GM12874 (cell line): ENCODE measurements at regions not wholly inside any gene's neighbourhood (a gene's known extent, or its start where the extent isn't known, plus 50 kb on each side); places are given as distances from the start of the nearest gene placed in this dataset.

ENCODE experiments used
- TF ChIP-seq, protein P1 (sequence below): IDR thresholded peaks from 2 replicates; pipeline ENCODE4 v1.5.1; 2011; ENCODE audit warnings: low read depth, mild to moderate bottlenecking, control low read depth, low read length, moderate library complexity; ENCODE audit not compliant: insufficient read depth

DNA sequence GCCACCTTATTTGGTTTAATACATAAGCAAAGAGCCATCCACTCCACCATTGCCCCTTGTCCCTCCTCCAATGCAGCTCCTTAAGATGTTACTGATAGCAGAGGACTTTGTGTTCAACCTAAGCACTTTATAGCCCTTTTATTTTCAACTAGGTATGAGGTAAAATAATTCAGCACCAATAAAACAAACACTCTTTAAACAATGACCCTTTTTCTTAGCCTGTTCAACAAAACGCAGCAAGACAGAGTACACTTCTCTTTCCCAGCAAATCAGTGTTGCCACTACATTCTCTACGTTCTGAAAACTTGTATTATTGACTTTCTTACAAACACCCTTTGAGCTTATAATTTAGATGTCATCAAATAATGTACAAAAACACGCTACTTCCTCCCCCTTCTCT lies 104.0 kb upstream of the IGLL5 start:
- TF ChIP-seq, protein P1, sequence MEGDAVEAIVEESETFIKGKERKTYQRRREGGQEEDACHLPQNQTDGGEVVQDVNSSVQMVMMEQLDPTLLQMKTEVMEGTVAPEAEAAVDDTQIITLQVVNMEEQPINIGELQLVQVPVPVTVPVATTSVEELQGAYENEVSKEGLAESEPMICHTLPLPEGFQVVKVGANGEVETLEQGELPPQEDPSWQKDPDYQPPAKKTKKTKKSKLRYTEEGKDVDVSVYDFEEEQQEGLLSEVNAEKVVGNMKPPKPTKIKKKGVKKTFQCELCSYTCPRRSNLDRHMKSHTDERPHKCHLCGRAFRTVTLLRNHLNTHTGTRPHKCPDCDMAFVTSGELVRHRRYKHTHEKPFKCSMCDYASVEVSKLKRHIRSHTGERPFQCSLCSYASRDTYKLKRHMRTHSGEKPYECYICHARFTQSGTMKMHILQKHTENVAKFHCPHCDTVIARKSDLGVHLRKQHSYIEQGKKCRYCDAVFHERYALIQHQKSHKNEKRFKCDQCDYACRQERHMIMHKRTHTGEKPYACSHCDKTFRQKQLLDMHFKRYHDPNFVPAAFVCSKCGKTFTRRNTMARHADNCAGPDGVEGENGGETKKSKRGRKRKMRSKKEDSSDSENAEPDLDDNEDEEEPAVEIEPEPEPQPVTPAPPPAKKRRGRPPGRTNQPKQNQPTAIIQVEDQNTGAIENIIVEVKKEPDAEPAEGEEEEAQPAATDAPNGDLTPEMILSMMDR = no peak

DNA sequence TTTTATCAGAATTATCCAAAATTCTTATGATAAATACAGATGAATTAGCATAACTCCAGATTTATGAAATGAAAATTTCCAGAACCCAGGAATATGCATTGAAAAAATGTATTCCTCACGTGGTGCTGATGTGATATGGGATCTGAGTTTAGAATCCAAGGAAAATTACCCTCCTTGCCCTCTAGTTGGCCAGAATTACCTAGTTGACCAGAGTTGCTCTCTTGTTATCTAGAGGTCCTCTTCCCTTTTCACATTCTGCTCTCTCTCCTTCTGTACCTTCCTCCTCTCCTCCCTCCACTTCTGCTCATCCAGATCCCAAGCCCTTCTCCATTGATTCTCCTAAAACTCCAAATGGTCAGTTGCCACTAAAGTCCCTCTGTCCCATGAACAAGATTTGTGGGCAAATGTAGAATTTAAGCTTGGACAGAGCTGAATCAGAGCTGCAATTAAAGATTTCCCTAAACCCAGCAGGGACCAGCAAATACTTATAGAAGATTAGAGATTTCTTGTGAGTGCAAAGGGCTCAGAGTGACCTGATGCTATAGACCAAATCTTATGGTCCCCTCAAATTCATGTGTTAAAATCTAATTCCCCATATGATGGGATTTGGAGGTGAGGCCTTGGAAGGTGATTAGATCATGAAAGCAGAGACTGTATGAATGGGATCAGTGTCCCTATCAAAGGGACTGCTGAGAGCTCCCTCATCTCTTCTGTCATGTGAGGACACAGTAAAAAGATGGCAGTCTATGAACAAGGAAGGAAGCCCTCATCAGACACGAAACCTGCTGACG lies 103.2 kb upstream of the IGLL5 start:
- TF ChIP-seq, protein P1 = no peak

- TF ChIP-seq, protein P1 = no peak
Observed at GRCh38 chr22:22785316-22786065, 102.1 kb upstream of the IGLL5 start.

DNA sequence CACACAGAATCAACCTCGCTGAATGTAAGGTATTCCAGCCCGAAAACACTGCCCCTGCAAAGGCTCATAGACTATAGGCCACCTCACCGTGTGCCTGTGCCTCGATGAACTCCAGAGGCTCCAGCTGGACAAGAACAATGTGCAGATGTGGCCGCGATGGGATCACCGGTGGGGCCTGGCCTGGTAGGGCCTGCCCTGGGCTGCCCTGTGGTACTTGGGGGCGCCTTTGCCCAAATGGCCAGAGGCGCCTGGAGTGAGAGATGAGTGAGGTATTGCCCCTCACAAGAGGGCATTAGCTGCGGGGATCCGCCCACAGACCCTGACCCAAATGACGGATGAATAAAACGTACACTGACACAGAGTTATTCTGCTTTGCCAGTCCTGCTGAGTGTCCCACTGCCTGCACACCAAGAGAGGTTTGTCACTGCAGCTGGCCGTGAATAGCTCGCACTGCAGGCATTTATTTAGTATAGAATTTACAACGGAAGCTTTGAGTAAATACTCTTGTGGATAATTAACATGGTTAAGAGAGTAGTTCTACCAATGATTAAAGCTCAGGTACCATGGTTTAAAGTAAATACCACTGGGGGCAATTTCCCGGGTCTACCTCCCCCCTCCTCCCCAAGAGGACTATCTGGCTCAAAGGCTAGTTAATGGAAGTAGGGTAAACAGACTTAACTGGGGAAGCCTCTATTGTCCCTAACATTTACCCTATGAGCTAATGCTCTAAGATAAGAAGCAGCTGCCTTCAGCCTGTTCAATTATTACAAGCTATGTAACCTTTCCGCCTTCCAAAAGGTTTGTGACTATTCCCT lies 101.1 kb upstream of the IGLL5 start:
- TF ChIP-seq, protein P1 = no peak

DNA sequence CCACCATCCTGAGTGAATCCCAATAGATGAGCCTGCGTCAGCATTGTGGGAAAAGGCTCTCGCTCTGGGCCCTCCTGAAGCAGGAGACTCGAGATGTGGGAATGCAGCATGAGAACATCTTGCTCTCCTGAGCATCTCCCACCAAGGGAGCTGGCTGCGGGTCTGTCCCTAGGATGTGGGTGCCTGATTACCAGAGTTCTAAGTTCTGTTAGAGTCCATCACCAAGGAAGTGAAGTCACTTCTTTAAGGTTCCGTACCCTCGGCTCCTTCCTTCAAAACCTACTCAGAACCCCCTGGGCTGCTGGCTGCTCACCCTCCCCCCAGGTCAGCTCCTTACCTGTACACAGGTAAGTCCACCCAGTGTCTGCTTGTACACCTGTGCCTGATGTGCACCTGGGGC lies 100.5 kb upstream of the IGLL5 start:
- TF ChIP-seq, protein P1 = no peak

DNA sequence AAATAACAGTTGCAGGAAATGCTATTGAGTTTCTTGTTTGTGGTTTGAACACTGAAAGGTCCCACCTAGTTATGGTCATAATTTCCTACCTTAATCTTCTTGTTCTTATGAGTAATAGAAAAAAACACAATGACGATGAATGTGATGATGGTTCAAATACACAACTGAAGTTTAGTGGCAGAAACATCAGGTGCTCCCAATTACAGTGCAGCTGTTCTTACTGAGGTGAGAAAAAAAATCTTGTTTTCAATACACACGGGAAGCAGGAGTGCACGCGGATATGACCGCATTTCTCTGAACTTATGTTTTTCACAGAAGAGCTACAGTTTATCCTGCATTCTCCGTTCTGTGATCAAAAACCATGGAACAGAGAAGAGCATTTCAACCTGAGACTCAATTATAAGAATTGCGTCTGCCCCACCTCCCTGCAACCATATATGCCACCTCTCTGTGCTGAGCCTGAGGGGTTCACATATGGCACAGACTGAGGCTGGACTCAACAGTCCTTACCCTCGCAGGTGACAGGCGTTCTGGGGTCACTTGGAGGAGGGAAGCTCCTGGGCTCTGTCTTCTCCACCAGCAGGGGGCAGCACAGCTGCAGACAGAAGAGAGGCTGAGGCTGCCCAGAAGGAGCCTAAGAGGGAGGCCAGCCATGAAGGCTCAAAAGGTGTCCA lies 99.7 kb upstream of the IGLL5 start:
- TF ChIP-seq, protein P1 = peak; percentile 94
